WTC11 (cell line): ENCODE measurements at regions not wholly inside any gene's neighbourhood (a gene's known extent, or its start where the extent isn't known, plus 50 kb on each side); places are given as distances from the start of the nearest gene placed in this dataset.

Source experiments
- ATAC-seq: fragments of 200-7000 bp; cut with Tn5 transposase; 2 replicates; pipeline ENCODE4 v1.10.0; 2021; ENCODE audit warnings: mild to moderate bottlenecking, moderate library complexity
- CTCF ChIA-PET: fragments of 300-600 bp; sonication (Branson Sonifier 250); formaldehyde crosslinking; loops from one replicate; lab custom pipeline; 2021; ENCODE audit warnings: antibody characterized with exemption; lab: Charles Lee
- POLR2A ChIA-PET: fragments of 350-600 bp; sonication (Branson Sonifier 250); formaldehyde crosslinking; loops from one replicate; lab custom pipeline; 2021; ENCODE audit warnings: antibody characterized with exemption; lab: Charles Lee
- DNase-seq: peaks from one replicate; pipeline ENCODE4 v3.0.0; 2021; ENCODE audit warnings: low spot score
- H3K27ac Mint-ChIP-seq: 2 replicates; pipeline ENCODE4 v1.8.0; 2021; ENCODE audit warnings: mixed read lengths
- H3K27me3 Mint-ChIP-seq: 2 replicates; pipeline ENCODE4 v1.8.0; 2021; ENCODE audit warnings: low read depth, mild to moderate bottlenecking, moderate library complexity, mixed read lengths
- H3K36me3 Mint-ChIP-seq: 2 replicates; pipeline ENCODE4 v1.8.0; 2021; ENCODE audit warnings: mixed read lengths
- H3K4me1 Mint-ChIP-seq: 2 replicates; pipeline ENCODE4 v1.8.0; 2022; ENCODE audit warnings: mixed read lengths
- H3K4me3 Mint-ChIP-seq: 2 replicates; pipeline ENCODE4 v1.8.0; 2021; ENCODE audit warnings: mild to moderate bottlenecking, moderate library complexity, mixed read lengths
- H3K9me3 Mint-ChIP-seq: 2 replicates; pipeline ENCODE4 v1.8.0; 2021; ENCODE audit warnings: mixed read lengths
- CDX4 ChIP-seq: fragments of 250-450 bp; sonication (Bioruptor Pico); IDR thresholded peaks from 2 replicates; pipeline ENCODE4 v1.9.0; 2021; ENCODE audit warnings: moderate library complexity, mild to moderate bottlenecking, inconsistent platforms, borderline replicate concordance
- CREB1 ChIP-seq: sonication (generic); formaldehyde crosslinking; IDR thresholded peaks from 2 replicates; pipeline ENCODE4 v1.8.0; 2023; ENCODE audit warnings: mild to moderate bottlenecking, missing genetic modification reagents
- GABPB1 ChIP-seq: sonication (generic); formaldehyde crosslinking; IDR thresholded peaks from 2 replicates; pipeline ENCODE4 v1.8.1; 2023; ENCODE audit warnings: mild to moderate bottlenecking, missing genetic modification reagents
- IRF2 ChIP-seq: sonication (generic); formaldehyde crosslinking; IDR thresholded peaks from 2 replicates; pipeline ENCODE4 v1.8.0; 2022; ENCODE audit warnings: low read depth, missing genetic modification reagents, borderline replicate concordance
- KAT7 ChIP-seq: sonication (generic); formaldehyde crosslinking; IDR thresholded peaks from 2 replicates; pipeline ENCODE4 v1.8.1; 2023; ENCODE audit warnings: missing genetic modification reagents, mild to moderate bottlenecking, borderline replicate concordance
- MAX ChIP-seq: sonication (generic); formaldehyde crosslinking; IDR thresholded peaks from 2 replicates; pipeline ENCODE4 v1.8.0; 2022; ENCODE audit warnings: mild to moderate bottlenecking, missing genetic modification reagents
- NFATC4 ChIP-seq: fragments of 250-450 bp; sonication (Bioruptor Pico); IDR thresholded peaks from 2 replicates; pipeline ENCODE4 v1.9.0; 2021; ENCODE audit warnings: mild to moderate bottlenecking
- NR2C2 ChIP-seq: sonication (generic); formaldehyde crosslinking; IDR thresholded peaks from 2 replicates; pipeline ENCODE4 v1.8.0; 2022; ENCODE audit warnings: mild to moderate bottlenecking, missing genetic modification reagents
- PRDM15 ChIP-seq: sonication (generic); formaldehyde crosslinking; IDR thresholded peaks from 2 replicates; pipeline ENCODE4 v1.8.0; 2022; ENCODE audit warnings: missing genetic modification reagents
- SMAD4 ChIP-seq: sonication (generic); formaldehyde crosslinking; IDR thresholded peaks from 2 replicates; pipeline ENCODE4 v1.8.0; 2022; ENCODE audit warnings: mild to moderate bottlenecking, missing genetic modification reagents
- TEAD1 ChIP-seq: sonication (generic); formaldehyde crosslinking; IDR thresholded peaks from 2 replicates; pipeline ENCODE4 v1.8.0; 2022; ENCODE audit warnings: mild to moderate bottlenecking, missing genetic modification reagents
- ZBTB43 ChIP-seq: sonication (generic); formaldehyde crosslinking; IDR thresholded peaks from 2 replicates; pipeline ENCODE4 v1.8.1; 2023; ENCODE audit warnings: mild to moderate bottlenecking, missing genetic modification reagents
- ZNF121 ChIP-seq: sonication (generic); formaldehyde crosslinking; IDR thresholded peaks from 2 replicates; pipeline ENCODE4 v1.8.0; 2023; ENCODE audit warnings: missing genetic modification reagents
- ZNF138 ChIP-seq: sonication (generic); formaldehyde crosslinking; conservative IDR thresholded peaks from 2 replicates; pipeline ENCODE4 v1.8.1; 2022; ENCODE audit warnings: mild to moderate bottlenecking, moderate library complexity, missing genetic modification reagents
- ZNF219 ChIP-seq: sonication (generic); formaldehyde crosslinking; IDR thresholded peaks from 2 replicates; pipeline ENCODE4 v1.8.0; 2023; ENCODE audit warnings: missing genetic modification reagents, mild to moderate bottlenecking, borderline replicate concordance
- ZNF232 ChIP-seq: sonication (generic); formaldehyde crosslinking; IDR thresholded peaks from 2 replicates; pipeline ENCODE4 v1.8.0; 2022; ENCODE audit warnings: mild to moderate bottlenecking, missing genetic modification reagents
- ZNF263 ChIP-seq: sonication (generic); formaldehyde crosslinking; IDR thresholded peaks from 2 replicates; pipeline ENCODE4 v1.8.1; 2022; ENCODE audit warnings: low read depth, mild to moderate bottlenecking, moderate library complexity, missing genetic modification reagents
- ZNF317 ChIP-seq: sonication (generic); formaldehyde crosslinking; IDR thresholded peaks from 2 replicates; pipeline ENCODE4 v1.8.1; 2023; ENCODE audit warnings: low read depth, mild to moderate bottlenecking, moderate library complexity, missing genetic modification reagents, borderline replicate concordance
- ZNF416 ChIP-seq: fragments of 250-450 bp; sonication (Bioruptor Pico); IDR thresholded peaks from 2 replicates; pipeline ENCODE4 v1.9.0; 2021; ENCODE audit warnings: mild to moderate bottlenecking, inconsistent platforms
- ZNF423 ChIP-seq: fragments of 250-450 bp; sonication (Bioruptor Pico); IDR thresholded peaks from 2 replicates; pipeline ENCODE4 v2.1.2; 2022; ENCODE audit warnings: mild to moderate bottlenecking, moderate library complexity
- TF ChIP-seq, protein P1 (sequence below): sonication (generic); formaldehyde crosslinking; IDR thresholded peaks from 2 replicates; pipeline ENCODE4 v1.8.1; 2022; ENCODE audit warnings: mild to moderate bottlenecking, moderate library complexity, missing genetic modification reagents
- TF ChIP-seq, protein P2 (sequence below): fragments of 250-450 bp; sonication (Bioruptor Pico); IDR thresholded peaks from 2 replicates; pipeline ENCODE4 v1.9.0; 2021; ENCODE audit warnings: mild to moderate bottlenecking
- TF ChIP-seq, protein P3 (sequence below): sonication (generic); formaldehyde crosslinking; IDR thresholded peaks from 2 replicates; pipeline ENCODE4 v1.8.0; 2022; ENCODE audit warnings: mild to moderate bottlenecking, missing genetic modification reagents

- no peak for ATAC-seq
- POLR2A ChIA-PET = no interaction called here
- CTCF ChIA-PET = interaction anchor here (1.0 to 1.3 kb wide), 3 partner anchors 15 to 91 kb away, joined by 4 to 5 read pairs (median 4); no protein-coding TSS in a partner anchor
- no peak for TF ChIP-seq ZNF317 (CRISPR knock-in tag)
- TF ChIP-seq ZNF219 (CRISPR knock-in tag) = no peak
- TF ChIP-seq TEAD1 = no peak
- TF ChIP-seq NR2C2 = no peak
- no peak for TF ChIP-seq ZNF138 (CRISPR knock-in tag)
- no peak for TF ChIP-seq KAT7 (CRISPR knock-in tag)
- TF ChIP-seq CREB1 (CRISPR knock-in tag) = no peak
- H3K27ac Mint-ChIP-seq = no peak overlapping the region
- H3K36me3 Mint-ChIP-seq = no peaks in the 10 kb centered on the region
- no peak for DNase-seq
- H3K4me3 Mint-ChIP-seq = no peak overlapping the region
- no peaks in the 10 kb centered on the region for H3K4me1 Mint-ChIP-seq
- peaks cover 5% of the 10 kb centered on the region; the same call in 1 of the 2 replicates for H3K9me3 Mint-ChIP-seq
- no peaks in the 10 kb centered on the region for H3K27me3 Mint-ChIP-seq
Observed at GRCh38 chr20:24117383-24117782, 128.8 kb upstream of the GGTLC1 start.

GRCh38 chr20:24116611-24117010 lies 128.0 kb upstream of the GGTLC1 start:
- Mint-ChIP-seq H3K27ac (no peak overlapping the region), H3K4me1 (no peaks in the 10 kb centered on the region), H3K27me3 (no peaks in the 10 kb centered on the region), H3K4me3 (no peak overlapping the region), H3K9me3 (peaks cover 5% of the 10 kb centered on the region; the same call in 1 of the 2 replicates), H3K36me3 (no peaks in the 10 kb centered on the region)
- ATAC-seq = no peak
- no peak for DNase-seq
- TF ChIP-seq IRF2 (CRISPR knock-in tag) (no peak), ZNF263 (CRISPR knock-in tag) (no peak), KAT7 (CRISPR knock-in tag) (no peak), ZNF121 (CRISPR knock-in tag) (no peak), ZNF416 (CRISPR knock-in tag) (no peak)
- TF ChIP-seq, protein P1, sequence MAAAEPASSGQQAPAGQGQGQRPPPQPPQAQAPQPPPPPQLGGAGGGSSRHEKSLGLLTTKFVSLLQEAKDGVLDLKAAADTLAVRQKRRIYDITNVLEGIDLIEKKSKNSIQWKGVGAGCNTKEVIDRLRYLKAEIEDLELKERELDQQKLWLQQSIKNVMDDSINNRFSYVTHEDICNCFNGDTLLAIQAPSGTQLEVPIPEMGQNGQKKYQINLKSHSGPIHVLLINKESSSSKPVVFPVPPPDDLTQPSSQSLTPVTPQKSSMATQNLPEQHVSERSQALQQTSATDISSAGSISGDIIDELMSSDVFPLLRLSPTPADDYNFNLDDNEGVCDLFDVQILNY (CRISPR knock-in tag) = no peak
- TF ChIP-seq, protein P2, sequence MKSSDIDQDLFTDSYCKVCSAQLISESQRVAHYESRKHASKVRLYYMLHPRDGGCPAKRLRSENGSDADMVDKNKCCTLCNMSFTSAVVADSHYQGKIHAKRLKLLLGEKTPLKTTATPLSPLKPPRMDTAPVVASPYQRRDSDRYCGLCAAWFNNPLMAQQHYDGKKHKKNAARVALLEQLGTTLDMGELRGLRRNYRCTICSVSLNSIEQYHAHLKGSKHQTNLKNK (CRISPR knock-in tag) = no peak
- CTCF ChIA-PET = interaction anchor here (1.0 kb wide), 1 partner anchor 92 kb away, joined by 5 read pairs; no protein-coding TSS in a partner anchor
- POLR2A ChIA-PET = no interaction called here

DNA sequence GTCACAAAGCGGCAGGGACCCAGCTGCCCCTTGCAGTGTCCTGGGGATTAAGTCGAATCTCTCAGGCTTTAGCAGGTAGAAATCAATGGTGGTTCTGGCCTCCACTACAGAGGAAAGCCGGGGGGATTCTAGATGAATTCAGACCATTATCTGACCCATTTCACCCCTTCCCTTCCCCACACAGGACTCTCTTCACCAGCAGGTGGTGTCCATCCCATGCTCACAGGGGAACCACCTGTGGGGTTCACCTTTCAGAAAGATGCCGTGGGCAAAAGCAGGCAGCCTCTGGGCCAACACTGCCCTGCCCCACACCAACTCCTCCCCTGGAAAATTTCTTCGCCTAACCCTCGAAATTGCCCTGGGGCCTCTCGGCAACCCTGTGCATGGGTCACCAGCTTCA lies 123.8 kb upstream of the GGTLC1 start:
- no peak overlapping the region for H3K4me3 Mint-ChIP-seq
- POLR2A ChIA-PET = no interaction called here
- CTCF ChIA-PET = interaction anchor here (1.3 to 2.2 kb wide), 2 partner anchors 10 to 669 kb away, joined by 3 to 11 read pairs; no protein-coding TSS in a partner anchor
- H3K27ac Mint-ChIP-seq = no peak overlapping the region
- no peaks in the 10 kb centered on the region for H3K4me1 Mint-ChIP-seq
- H3K36me3 Mint-ChIP-seq = no peaks in the 10 kb centered on the region
- peaks cover 7% of the 10 kb centered on the region; the same call in 1 of the 2 replicates for H3K9me3 Mint-ChIP-seq
- H3K27me3 Mint-ChIP-seq = no peaks in the 10 kb centered on the region
- ATAC-seq = no peak
- no peak for DNase-seq
- TF ChIP-seq ZNF423 (CRISPR knock-in tag) (no peak), GABPB1 (CRISPR knock-in tag) (no peak), ZNF138 (CRISPR knock-in tag) (no peak), ZNF232 (no peak), NFATC4 (CRISPR knock-in tag) (no peak), PRDM15 (CRISPR knock-in tag) (no peak), SMAD4 (CRISPR knock-in tag) (no peak), CDX4 (CRISPR knock-in tag) (no peak), MAX (no peak), ZBTB43 (CRISPR knock-in tag) (no peak), IRF2 (CRISPR knock-in tag) (no peak)
- TF ChIP-seq, protein P3, sequence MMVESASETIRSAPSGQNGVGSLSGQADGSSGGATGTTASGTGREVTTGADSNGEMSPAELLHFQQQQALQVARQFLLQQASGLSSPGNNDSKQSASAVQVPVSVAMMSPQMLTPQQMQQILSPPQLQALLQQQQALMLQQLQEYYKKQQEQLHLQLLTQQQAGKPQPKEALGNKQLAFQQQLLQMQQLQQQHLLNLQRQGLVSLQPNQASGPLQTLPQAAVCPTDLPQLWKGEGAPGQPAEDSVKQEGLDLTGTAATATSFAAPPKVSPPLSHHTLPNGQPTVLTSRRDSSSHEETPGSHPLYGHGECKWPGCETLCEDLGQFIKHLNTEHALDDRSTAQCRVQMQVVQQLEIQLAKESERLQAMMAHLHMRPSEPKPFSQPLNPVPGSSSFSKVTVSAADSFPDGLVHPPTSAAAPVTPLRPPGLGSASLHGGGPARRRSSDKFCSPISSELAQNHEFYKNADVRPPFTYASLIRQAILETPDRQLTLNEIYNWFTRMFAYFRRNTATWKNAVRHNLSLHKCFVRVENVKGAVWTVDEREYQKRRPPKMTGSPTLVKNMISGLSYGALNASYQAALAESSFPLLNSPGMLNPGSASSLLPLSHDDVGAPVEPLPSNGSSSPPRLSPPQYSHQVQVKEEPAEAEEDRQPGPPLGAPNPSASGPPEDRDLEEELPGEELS (CRISPR knock-in tag) = no peak
